HUES6 (cell line): ENCODE measurements at regions not wholly inside any gene's neighbourhood (a gene's known extent, or its start where the extent isn't known, plus 50 kb on each side); places are given as distances from the start of the nearest gene placed in this dataset.

Source experiments
- H3K27ac ChIP-seq: 2 replicates; pipeline ENCODE4 v1.7.0; 2013; ENCODE audit warnings: low read depth, mild to moderate bottlenecking, low read length, inconsistent platforms
- H3K27me3 ChIP-seq: 2 replicates; pipeline ENCODE4 v1.6.1; 2013; ENCODE audit warnings: low read length; ENCODE audit not compliant: control insufficient read depth, insufficient read depth
- H3K36me3 ChIP-seq: 2 replicates; pipeline ENCODE4 v1.6.1; 2013; ENCODE audit warnings: low read length; ENCODE audit not compliant: control insufficient read depth, insufficient read depth
- H3K4me1 ChIP-seq: 2 replicates; pipeline ENCODE4 v1.6.1; 2013; ENCODE audit warnings: low read length; ENCODE audit not compliant: control insufficient read depth, insufficient read depth
- H3K4me3 ChIP-seq: 2 replicates; pipeline ENCODE4 v1.5.1; 2013; ENCODE audit warnings: low read depth, low read length
- H3K9ac ChIP-seq: one replicate; pipeline ENCODE4 v1.6.1; 2013; ENCODE audit warnings: mild to moderate bottlenecking, low read length
- H3K9me3 ChIP-seq: 2 replicates; pipeline ENCODE4 v1.6.1; 2013; ENCODE audit warnings: low read depth, low read length; ENCODE audit not compliant: control insufficient read depth, insufficient read depth

- no peak overlapping the region for H3K4me3 ChIP-seq
- H3K9ac ChIP-seq: no peak overlapping the region
- H3K4me1 ChIP-seq: no peaks in the 10 kb centered on the region
- H3K27ac ChIP-seq: no peak overlapping the region
- peaks cover 22% of the 10 kb centered on the region for H3K9me3 ChIP-seq
- H3K36me3 ChIP-seq: no peaks in the 10 kb centered on the region
- no peaks in the 10 kb centered on the region for H3K27me3 ChIP-seq
Measured at GRCh38 chr5:62152394-62153087, 153.5 kb upstream of the KIF2A start.

- no peak overlapping the region for H3K27ac ChIP-seq
- no peak overlapping the region for H3K9ac ChIP-seq
- no peak overlapping the region for H3K4me3 ChIP-seq
- no peaks in the 10 kb centered on the region for H3K36me3 ChIP-seq
- no peaks in the 10 kb centered on the region for H3K27me3 ChIP-seq
- peaks cover 33% of the 10 kb centered on the region for H3K9me3 ChIP-seq
- H3K4me1 ChIP-seq: no peaks in the 10 kb centered on the region
Measured at GRCh38 chr5:62154758-62155157, 151.2 kb upstream of the KIF2A start.

GRCh38 chr5:62155988-62156387, 150.0 kb upstream of the KIF2A start:
- H3K36me3 ChIP-seq: no peaks in the 10 kb centered on the region

GRCh38 chr5:62167561-62168057, 138.4 kb upstream of the KIF2A start:
- Histone ChIP-seq H3K9ac (no peak overlapping the region), H3K9me3 (no peaks in the 10 kb centered on the region), H3K27ac (no peak overlapping the region), H3K27me3 (no peaks in the 10 kb centered on the region), H3K4me1 (no peaks in the 10 kb centered on the region), H3K4me3 (no peak overlapping the region), H3K36me3 (no peaks in the 10 kb centered on the region)

More at GRCh38 chr5:62155988-62156387, 150.0 kb upstream of the KIF2A start:
- Histone ChIP-seq H3K4me3 (no peak overlapping the region), H3K27ac (no peak overlapping the region), H3K4me1 (no peaks in the 10 kb centered on the region), H3K9me3 (peaks cover 33% of the 10 kb centered on the region), H3K9ac (no peak overlapping the region), H3K27me3 (no peaks in the 10 kb centered on the region)

GRCh38 chr5:62168506-62169281, 137.3 kb upstream of the KIF2A start:
- Histone ChIP-seq H3K36me3 (no peaks in the 10 kb centered on the region), H3K27ac (no peak overlapping the region), H3K4me3 (no peak overlapping the region), H3K9ac (no peak overlapping the region), H3K27me3 (no peaks in the 10 kb centered on the region), H3K4me1 (no peaks in the 10 kb centered on the region), H3K9me3 (no peaks in the 10 kb centered on the region)

GRCh38 chr5:62178258-62178657, 127.7 kb upstream of the KIF2A start:
- Histone ChIP-seq H3K36me3 (no peaks in the 10 kb centered on the region), H3K4me3 (no peak overlapping the region), H3K4me1 (peaks cover 10% of the 10 kb centered on the region; the same call in 1 of the 2 replicates), H3K27me3 (no peaks in the 10 kb centered on the region; the same call in 1 of the 2 replicates), H3K9ac (no peak overlapping the region), H3K9me3 (no peaks in the 10 kb centered on the region), H3K27ac (no peak overlapping the region)

- no peak overlapping the region for H3K4me3 ChIP-seq
- peaks cover 10% of the 10 kb centered on the region; the same call in 1 of the 2 replicates for H3K4me1 ChIP-seq
- no peaks in the 10 kb centered on the region; the same call in 1 of the 2 replicates for H3K27me3 ChIP-seq
- no peaks in the 10 kb centered on the region for H3K9me3 ChIP-seq
- H3K36me3 ChIP-seq: no peaks in the 10 kb centered on the region
- H3K9ac ChIP-seq: no peak overlapping the region
- no peak overlapping the region for H3K27ac ChIP-seq
Measured at GRCh38 chr5:62182802-62183201, 123.2 kb upstream of the KIF2A start.

- Histone ChIP-seq H3K36me3 (no peaks in the 10 kb centered on the region), H3K4me3 (no peak overlapping the region), H3K27me3 (no peaks in the 10 kb centered on the region; the same call in 1 of the 2 replicates), H3K9me3 (no peaks in the 10 kb centered on the region), H3K9ac (no peak overlapping the region), H3K4me1 (peaks cover 10% of the 10 kb centered on the region; the same call in 1 of the 2 replicates), H3K27ac (no peak overlapping the region)
Measured at GRCh38 chr5:62183727-62184126, 122.3 kb upstream of the KIF2A start.

- Histone ChIP-seq H3K9me3 (no peaks in the 10 kb centered on the region), H3K27ac (no peak overlapping the region), H3K27me3 (no peaks in the 10 kb centered on the region), H3K9ac (no peak overlapping the region), H3K36me3 (no peaks in the 10 kb centered on the region), H3K4me3 (no peak overlapping the region), H3K4me1 (peaks cover 10% of the 10 kb centered on the region; the same call in 1 of the 2 replicates)
Measured at GRCh38 chr5:62184444-62184843, 121.6 kb upstream of the KIF2A start.

- no peaks in the 10 kb centered on the region for H3K36me3 ChIP-seq
- no peaks in the 10 kb centered on the region for H3K4me1 ChIP-seq
- H3K4me3 ChIP-seq: no peak overlapping the region
- no peak overlapping the region for H3K9ac ChIP-seq
- no peaks in the 10 kb centered on the region for H3K27me3 ChIP-seq
- H3K9me3 ChIP-seq: peaks cover 32% of the 10 kb centered on the region
- H3K27ac ChIP-seq: no peak overlapping the region
Measured at GRCh38 chr5:62190173-62190572, 115.8 kb upstream of the KIF2A start.

- no peaks in the 10 kb centered on the region for H3K4me1 ChIP-seq
- no peaks in the 10 kb centered on the region for H3K27me3 ChIP-seq
- peaks cover 32% of the 10 kb centered on the region for H3K9me3 ChIP-seq
- no peak overlapping the region for H3K27ac ChIP-seq
- no peak overlapping the region for H3K4me3 ChIP-seq
- no peak overlapping the region for H3K9ac ChIP-seq
- H3K36me3 ChIP-seq: no peaks in the 10 kb centered on the region
Measured at GRCh38 chr5:62190931-62191330, 115.1 kb upstream of the KIF2A start.
